ENCODE measurements at regions not wholly inside any gene's neighbourhood (a gene's known extent, or its start where the extent isn't known, plus 50 kb on each side); places are given as distances from the start of the nearest gene placed in this dataset.
"Not testable (repeated sequence)": the region's sequence is repeated elsewhere in the genome, so short reads cannot be mapped to it uniquely, and the experiment has no call there.

- DNase-seq = no peak
Measured at GRCh38 chr4:159552979-159553768, 450.3 kb downstream of the RAPGEF2 start.

DNA sequence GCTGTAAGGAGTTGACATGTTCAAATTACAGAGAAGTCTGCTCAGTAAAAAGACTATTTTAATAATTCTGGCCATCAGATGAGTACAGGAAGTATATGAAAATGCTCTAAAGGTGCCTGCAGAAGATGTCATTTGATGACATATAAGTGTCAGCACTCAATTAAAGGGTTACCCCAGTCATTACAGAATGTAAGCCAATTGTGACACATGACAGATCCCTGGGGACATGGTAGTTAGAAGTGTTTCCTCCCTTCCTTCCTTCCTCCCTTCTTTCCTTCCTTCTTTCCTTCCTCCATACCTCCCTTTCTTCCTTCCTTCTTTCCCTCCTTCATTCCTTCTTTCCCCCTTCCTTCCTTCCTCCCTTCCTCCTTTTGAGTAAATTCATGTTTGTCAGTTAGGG, 453.0 kb downstream of the RAPGEF2 start:
- DNase-seq = no peak

- DNase-seq = no peak
Measured at GRCh38 chr4:159562366-159562765, 459.5 kb downstream of the RAPGEF2 start.

- no peak for DNase-seq
Measured at GRCh38 chr4:159563257-159563656, 460.4 kb downstream of the RAPGEF2 start.

GRCh38 chr4:159564615-159565014, 461.7 kb downstream of the RAPGEF2 start:
- no peak for DNase-seq

- no peak for DNase-seq
Measured at GRCh38 chr4:159566786-159567185, 463.9 kb downstream of the RAPGEF2 start.

GRCh38 chr4:159577241-159577640, 474.4 kb downstream of the RAPGEF2 start:
- no peak for DNase-seq

DNA sequence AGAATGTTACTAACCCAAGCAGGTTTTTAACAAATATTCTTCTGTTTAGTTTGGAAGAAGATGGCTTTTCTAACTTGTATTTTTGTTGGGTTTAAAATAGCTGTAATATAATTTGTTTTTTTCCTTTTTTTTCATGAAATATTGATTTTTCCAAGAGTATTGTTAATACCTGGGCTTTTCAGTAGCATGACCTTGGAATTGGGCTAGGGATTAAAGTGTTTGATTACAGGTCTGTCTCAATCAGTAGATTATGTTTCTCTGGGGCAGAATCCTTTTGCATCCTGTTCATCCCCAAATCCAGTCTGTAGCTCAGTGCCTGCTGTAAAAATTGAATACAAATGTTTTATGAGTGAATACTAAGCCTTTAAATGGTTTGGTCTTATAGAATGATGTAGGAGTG, 479.8 kb downstream of the RAPGEF2 start:
- no peak for DNase-seq

- DNase-seq = no peak
Measured at GRCh38 chr4:159592898-159593556, 490.1 kb downstream of the RAPGEF2 start.

DNA sequence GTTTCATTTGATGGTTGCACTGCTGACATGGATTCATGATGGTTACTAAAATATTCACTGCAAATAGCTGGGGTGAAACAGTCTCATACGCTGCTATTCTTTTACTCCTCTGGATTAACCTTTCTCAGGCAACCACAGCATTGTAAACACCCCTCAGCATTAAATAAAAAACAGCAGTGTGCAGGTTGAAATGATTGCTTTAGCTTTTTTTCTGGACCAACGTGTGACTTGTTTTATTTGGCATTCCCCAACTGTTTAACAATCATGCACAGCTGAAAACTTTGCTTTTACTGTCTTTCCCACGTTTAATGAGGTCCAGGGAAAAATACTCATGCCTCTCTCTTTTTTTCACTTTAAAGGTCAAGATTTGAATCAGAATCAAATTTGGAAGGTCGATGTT, 490.8 kb downstream of the RAPGEF2 start:
- DNase-seq = no peak

DNA sequence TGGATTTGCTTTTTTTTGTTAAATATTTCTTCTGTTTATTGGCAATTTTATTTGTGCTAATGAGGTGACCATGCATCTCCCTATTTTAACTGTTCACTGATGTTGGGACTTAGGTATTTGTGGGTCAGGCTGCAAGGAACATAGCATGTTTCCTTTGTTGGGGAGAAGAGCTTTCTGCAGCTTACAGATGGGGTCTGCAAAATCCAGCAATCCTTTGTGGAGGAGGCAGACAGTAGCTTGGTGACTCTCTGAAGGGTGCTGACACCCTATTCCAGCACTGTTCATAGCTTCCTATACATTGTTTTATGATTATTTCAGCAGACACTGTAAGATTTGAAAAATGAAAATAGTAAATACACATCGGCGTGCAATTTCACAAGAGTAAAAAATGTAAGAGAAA, 491.7 kb downstream of the RAPGEF2 start:
- DNase-seq = no peak

DNA sequence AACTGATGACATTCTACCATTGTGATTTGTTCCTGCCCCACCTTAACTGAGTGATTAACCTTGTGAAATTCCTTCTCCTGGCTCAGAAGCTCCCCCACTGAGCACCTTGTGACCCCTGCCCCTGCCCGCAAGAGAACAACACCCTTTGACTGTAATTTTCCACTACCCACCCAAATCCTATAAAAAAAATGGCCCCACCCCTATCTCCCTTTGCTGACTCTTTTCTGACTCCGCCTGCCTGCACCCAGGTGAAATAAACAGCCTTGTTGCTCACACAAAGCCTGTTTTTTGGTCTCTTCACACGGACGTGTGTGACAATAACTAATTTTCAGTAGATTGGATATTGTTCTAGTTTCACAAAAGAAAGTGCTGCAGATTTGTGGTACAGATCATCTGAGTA, 492.2 kb downstream of the RAPGEF2 start:
- DNase-seq = not testable (repeated sequence)

DNA sequence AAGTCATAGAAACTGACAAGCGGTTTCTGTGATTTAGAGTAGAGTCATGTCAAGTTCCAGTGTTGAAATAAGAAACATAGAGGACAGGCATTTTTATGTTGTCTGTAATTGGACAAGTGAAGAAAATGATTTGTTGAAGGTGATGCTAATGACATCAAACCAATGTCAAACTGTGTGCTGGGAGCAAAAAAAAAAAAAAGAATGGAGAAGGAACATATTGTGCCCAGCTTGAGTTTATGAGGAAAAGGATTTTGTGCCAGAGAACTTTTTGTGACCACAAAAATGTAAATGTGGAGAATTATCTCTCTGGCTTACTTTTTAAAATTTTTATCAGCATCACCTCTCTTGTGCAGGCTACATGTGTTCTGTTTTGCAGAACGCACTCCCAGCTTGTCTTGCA, 495.7 kb downstream of the RAPGEF2 start:
- no peak for DNase-seq

- DNase-seq = no peak
Measured at GRCh38 chr4:159600061-159600460, 497.2 kb downstream of the RAPGEF2 start.

DNA sequence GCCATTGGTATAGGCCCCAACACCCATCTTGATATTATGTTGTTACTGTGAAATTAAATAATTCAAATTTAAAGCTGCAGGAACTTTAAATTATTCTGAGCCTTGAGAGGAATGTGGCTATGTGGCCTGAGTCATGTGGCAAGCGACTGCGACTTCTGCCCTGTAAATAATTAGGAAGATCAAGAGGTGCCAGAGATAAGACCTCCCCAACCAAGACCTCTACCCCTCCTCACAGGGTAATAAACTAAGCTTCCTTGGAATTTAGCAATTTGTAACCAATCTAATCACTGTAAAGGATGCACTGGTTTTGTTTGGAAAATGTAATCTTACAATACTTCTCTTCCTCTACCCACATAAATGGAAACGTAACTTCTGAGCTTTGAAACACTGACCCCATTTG, 501.9 kb downstream of the RAPGEF2 start:
- no peak for DNase-seq

DNA sequence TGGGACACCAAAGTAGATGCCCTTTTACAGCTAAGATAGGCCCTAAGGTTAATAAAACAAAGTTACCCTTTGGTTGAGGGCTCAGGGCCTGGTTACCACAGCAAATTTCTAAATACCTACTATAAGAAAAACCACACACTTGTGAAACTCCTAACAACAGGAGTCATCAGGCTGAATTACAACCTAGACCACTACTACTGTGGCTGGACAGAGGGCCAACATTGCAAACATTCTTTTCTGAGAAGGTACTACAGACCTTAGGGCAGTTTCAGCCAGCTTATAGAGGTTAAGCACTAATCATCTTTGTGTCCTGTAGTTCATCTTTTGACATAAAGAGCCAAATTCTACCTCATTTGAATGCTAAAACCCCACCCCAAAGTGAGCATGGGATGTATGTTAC, 504.0 kb downstream of the RAPGEF2 start:
- no peak for DNase-seq

DNA sequence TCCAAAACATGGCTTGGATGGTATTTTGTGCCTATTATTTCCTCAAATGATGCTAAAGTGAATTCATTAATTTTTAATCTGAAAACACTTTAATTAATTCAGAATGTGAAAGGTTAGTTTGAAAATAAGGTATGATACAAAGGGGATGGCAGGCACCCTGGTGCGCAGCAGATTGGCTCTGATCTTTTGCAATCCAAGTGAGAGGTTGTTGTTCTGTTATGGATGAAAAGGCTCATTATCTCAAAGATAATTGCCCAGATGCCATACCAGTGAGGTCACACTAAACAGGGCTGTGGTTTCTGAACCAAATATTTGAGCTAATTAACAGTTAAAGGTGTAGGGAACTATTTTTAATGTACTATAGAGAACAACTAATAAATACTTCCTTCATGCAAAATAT, 504.9 kb downstream of the RAPGEF2 start:
- DNase-seq = no peak

- DNase-seq = no peak
Measured at GRCh38 chr4:159608436-159608835, 505.6 kb downstream of the RAPGEF2 start.

DNA sequence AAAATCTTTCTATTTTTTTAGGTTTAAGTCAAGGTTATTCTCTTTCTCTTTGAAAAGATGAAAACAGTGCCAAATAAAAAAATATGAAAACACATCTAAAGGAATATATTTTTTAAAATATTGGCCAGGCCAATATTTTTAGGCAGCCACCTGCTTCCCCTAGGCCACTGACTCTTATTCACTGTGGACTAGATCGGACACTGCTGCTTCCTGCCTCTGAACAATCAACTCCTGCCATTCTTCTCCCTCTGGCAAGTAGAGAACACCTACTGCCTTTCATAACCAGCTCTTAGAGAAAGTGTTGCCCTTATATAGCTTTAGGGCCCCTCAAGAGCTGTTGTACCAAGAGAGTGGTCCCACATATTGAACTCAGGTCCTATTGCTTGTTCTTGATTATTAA, 529.2 kb downstream of the RAPGEF2 start:
- DNase-seq = no peak

- DNase-seq = no peak
Measured at GRCh38 chr4:159639671-159640323, 536.9 kb downstream of the RAPGEF2 start.

- no peak for DNase-seq
Measured at GRCh38 chr4:159649237-159649636, 546.4 kb downstream of the RAPGEF2 start.

GRCh38 chr4:159652871-159653270, 550.0 kb downstream of the RAPGEF2 start:
- no peak for DNase-seq

GRCh38 chr4:159655547-159655946, 552.7 kb downstream of the RAPGEF2 start:
- no peak for DNase-seq

GRCh38 chr4:159669094-159669493, 566.2 kb downstream of the RAPGEF2 start:
- DNase-seq = no peak

Data from activated CD4-positive, alpha-beta T cell treated with anti-CD3 and anti-CD28 coated beads, Interleukin-10, Interleukin-2, amounts not matched to agents 100 ng/mL and 50 ng/mL, durations not matched to agents 16 hours and 8 hours (primary cell).